Uterus (tissue), 2 donors: ENCODE measurements at regions not wholly inside any gene's neighbourhood (a gene's known extent, or its start where the extent isn't known, plus 50 kb on each side); places are given as distances from the start of the nearest gene placed in this dataset.

ENCODE experiments used
- CTCF ChIP-seq, 4 experiments: fragments of 200-600 bp in 2 of 4; fragments of 450-650 bp in 2 of 4; sonication (generic) in 2 of 4; IDR thresholded peaks; one replicate each; pipeline ENCODE4 v1.5.1; 2016 to 2019; ENCODE audit warnings: antibody characterized with exemption in 4 of 4, mild to moderate bottlenecking in 2 of 4, moderate library complexity in 1 of 4
- POLR2A ChIP-seq, 2 donors: fragments of 450-650 bp; IDR thresholded peaks; one replicate each; pipeline ENCODE4 v1.6.1; 2016; ENCODE audit warnings: antibody characterized with exemption in 2 of 2, mild to moderate bottlenecking in 1 of 2, moderate library complexity in 1 of 2

GRCh38 chr20:40838509-40838908 lies 149.5 kb upstream of the MAFB start:
- TF ChIP-seq CTCF (IDR thresholded peaks at IDR 0.05) (no peak), POLR2A (IDR thresholded peaks at IDR 0.05) (no peak)
